ENCODE measurements at regions not wholly inside any gene's neighbourhood (a gene's known extent, or its start where the extent isn't known, plus 50 kb on each side); places are given as distances from the start of the nearest gene placed in this dataset.

DNA sequence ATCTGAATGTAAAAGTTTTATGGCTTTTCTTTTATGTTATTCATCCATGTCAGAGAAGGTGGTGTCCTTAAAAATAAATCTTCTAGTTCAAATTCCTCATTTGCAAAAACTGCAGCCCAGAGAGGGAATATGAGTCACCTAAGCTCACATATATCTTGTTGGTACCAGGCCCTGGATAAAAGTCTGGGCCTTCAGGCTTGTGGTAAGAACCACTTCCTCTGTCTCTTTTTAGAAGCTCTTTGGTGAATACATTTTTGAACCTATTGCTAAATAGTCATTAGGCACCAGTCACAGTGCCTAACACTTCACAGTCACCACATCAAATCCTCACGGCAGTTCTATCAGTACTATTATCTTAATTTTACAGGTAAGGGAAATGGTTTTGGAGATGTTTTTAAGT lies 199.2 kb downstream of the KCNS3 start:
- DNase-seq = no peak
- H3K27ac ChIP-seq = no peak overlapping the region
- no peaks in the 10 kb centered on the region for H3K27me3 ChIP-seq
- intact Hi-C loops (cut with DNase I) = no loop called here
- H3K9me3 ChIP-seq = no peaks in the 10 kb centered on the region
- no peak overlapping the region for H3K4me3 ChIP-seq (replicated peaks in 1 of 3)
- H3K4me1 ChIP-seq = no peaks in the 10 kb centered on the region
- TF ChIP-seq POLR2A (IDR thresholded peaks at IDR 0.05) = no peak
- TF ChIP-seq, protein P1, sequence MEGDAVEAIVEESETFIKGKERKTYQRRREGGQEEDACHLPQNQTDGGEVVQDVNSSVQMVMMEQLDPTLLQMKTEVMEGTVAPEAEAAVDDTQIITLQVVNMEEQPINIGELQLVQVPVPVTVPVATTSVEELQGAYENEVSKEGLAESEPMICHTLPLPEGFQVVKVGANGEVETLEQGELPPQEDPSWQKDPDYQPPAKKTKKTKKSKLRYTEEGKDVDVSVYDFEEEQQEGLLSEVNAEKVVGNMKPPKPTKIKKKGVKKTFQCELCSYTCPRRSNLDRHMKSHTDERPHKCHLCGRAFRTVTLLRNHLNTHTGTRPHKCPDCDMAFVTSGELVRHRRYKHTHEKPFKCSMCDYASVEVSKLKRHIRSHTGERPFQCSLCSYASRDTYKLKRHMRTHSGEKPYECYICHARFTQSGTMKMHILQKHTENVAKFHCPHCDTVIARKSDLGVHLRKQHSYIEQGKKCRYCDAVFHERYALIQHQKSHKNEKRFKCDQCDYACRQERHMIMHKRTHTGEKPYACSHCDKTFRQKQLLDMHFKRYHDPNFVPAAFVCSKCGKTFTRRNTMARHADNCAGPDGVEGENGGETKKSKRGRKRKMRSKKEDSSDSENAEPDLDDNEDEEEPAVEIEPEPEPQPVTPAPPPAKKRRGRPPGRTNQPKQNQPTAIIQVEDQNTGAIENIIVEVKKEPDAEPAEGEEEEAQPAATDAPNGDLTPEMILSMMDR (IDR thresholded peaks at IDR 0.05) = no peak
- no peaks in the 10 kb centered on the region for H3K36me3 ChIP-seq
- 78 to 82% methylated on average over 1 of the region's 1 CpG for WGBS, 2 donors

DNA sequence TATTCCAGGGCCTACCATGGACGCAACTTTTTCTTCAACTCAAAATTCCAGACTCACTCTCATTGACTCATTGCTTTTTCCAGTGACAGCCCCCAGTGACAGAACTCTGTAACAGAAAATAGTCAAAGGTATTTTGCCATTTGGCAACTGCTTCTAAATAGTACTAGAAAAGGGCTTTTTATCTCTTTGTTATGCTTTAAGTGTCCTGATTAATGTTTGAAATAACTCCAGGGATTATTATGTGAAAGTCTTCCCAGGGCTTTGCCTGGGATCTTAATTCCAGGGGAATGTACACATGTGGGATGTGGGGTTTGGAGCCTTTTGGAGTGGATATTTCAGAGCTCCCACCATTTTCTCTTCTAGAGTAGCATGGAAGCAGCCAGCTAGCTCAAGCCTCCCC lies 198.8 kb downstream of the KCNS3 start:
- TF ChIP-seq, protein P1 (IDR thresholded peaks at IDR 0.05) = no peak
- TF ChIP-seq POLR2A (IDR thresholded peaks at IDR 0.05) = no peak
- H3K27ac ChIP-seq = no peak overlapping the region

DNA sequence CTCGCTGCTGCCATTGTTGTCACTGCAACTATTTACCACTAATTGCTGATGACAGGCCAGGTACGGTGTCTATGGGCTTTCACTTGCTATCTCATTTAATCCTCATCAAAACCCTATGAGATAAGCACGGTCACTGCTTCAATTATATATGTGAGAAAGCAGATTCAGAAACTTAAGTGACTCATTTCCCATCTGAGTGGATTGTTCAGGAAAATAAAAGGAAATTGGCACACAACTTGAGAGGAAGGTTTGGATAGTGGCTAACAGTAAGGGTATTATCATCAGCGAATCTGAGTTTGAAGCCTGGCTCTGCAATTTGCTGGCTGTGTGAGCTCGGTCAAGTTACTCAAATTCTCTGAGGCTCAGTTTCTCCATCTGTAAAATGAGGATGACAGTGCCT lies 196.0 kb downstream of the KCNS3 start:
- no peaks in the 10 kb centered on the region for H3K27me3 ChIP-seq
- 80 to 91% methylated on average over 5 of the region's 5 CpGs for WGBS, 2 donors
- H3K9me3 ChIP-seq = no peaks in the 10 kb centered on the region
- TF ChIP-seq POLR2A (IDR thresholded peaks at IDR 0.05) = no peak
- TF ChIP-seq, protein P1 (IDR thresholded peaks at IDR 0.05) = no peak
- no peak for DNase-seq
- no peak overlapping the region for H3K4me3 ChIP-seq (replicated peaks in 1 of 3)
- H3K27ac ChIP-seq = no peak overlapping the region
- intact Hi-C loops (cut with DNase I) = no loop called here
- no peaks in the 10 kb centered on the region for H3K36me3 ChIP-seq
- no peaks in the 10 kb centered on the region for H3K4me1 ChIP-seq

More for the DNA sequence above, 198.8 kb downstream of the KCNS3 start:
- Histone ChIP-seq H3K36me3 (no peaks in the 10 kb centered on the region), H3K4me3 (replicated peaks in 1 of 3) (no peak overlapping the region), H3K9me3 (no peaks in the 10 kb centered on the region), H3K4me1 (no peaks in the 10 kb centered on the region), H3K27me3 (no peaks in the 10 kb centered on the region)
- intact Hi-C loops (cut with DNase I) = no loop called here
- DNase-seq = no peak
- 86 to 91% methylated on average over 1 of the region's 1 CpG for WGBS, 2 donors

DNA sequence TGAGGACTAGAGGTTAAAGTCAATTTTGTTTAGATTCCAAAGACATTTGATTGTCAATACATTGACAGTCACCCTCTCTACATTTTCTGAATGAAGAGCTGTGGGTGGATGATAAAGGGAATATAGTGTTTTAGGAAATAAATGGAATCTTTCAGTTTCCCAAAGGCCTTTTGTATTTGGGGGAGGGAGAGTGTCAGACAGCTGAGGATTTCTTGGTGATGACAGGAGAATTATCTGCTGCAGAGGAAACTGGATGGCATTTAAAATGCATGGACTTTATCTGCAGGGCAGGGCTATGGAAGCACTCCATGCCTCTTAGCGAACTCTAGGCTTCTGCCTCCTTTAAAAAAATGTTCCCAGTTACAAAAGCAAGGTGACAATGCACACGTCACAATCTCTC lies 195.1 kb downstream of the KCNS3 start:
- intact Hi-C loops (cut with DNase I) = no loop called here
- H3K27me3 ChIP-seq = no peaks in the 10 kb centered on the region
- H3K36me3 ChIP-seq = no peaks in the 10 kb centered on the region
- no peak overlapping the region for H3K27ac ChIP-seq
- H3K4me3 ChIP-seq (replicated peaks in 1 of 3) = no peak overlapping the region
- no peak for TF ChIP-seq POLR2A (IDR thresholded peaks at IDR 0.05)
- TF ChIP-seq, protein P1 (IDR thresholded peaks at IDR 0.05) = no peak
- H3K4me1 ChIP-seq = no peaks in the 10 kb centered on the region
- DNase-seq = no peak
- H3K9me3 ChIP-seq = no peaks in the 10 kb centered on the region
- WGBS, 2 donors = 79 to 84% methylated on average over 2 of the region's 2 CpGs

DNA sequence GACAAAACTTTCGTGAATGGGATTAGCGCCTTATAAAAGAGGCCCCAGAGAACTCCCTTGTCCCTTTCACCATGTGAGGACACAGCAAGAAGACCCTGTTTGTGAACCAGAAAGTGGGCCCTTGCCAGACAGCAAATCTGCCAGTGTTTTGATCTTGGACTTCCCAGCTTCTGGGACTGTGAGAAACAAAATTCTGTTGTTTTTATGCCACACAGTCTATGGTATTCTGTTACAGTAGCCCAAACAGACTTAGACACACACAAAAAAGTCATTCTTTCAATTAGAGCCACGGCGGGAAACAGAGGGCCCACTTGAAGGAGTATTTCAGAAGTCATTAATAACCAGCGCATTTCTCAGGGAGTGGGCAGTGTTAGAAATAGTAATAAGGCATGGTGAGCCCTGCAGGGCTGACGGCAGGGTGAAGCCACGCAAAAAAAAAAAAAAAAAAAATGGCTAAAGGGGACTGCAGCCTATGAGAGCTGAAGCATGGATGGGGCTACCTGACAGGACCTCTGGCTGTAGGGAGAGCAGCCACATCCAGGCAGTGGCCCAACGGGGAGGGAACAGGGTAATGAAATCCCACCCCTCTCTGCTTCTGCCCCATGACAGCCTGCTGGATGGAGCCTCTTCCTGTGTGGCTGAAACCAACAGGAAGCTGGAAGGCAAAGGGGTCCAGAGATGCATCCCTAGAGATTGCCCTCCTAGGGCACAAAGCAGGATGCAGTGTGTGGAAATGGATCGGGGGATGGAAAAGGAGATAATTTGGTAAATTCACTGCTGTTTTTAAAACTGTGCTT lies 189.3 kb downstream of the KCNS3 start:
- H3K27me3 ChIP-seq = no peaks in the 10 kb centered on the region
- no peaks in the 10 kb centered on the region for H3K4me1 ChIP-seq
- intact Hi-C loops (cut with DNase I) = no loop called here
- no peaks in the 10 kb centered on the region for H3K36me3 ChIP-seq
- WGBS, 2 donors = 59 to 68% methylated on average over 9 of the region's 9 CpGs
- peak in 1 of 2 donors; percentile 16 for DNase-seq
- H3K4me3 ChIP-seq (replicated peaks in 1 of 3) = no peak overlapping the region
- no peaks in the 10 kb centered on the region for H3K9me3 ChIP-seq
- H3K27ac ChIP-seq = no peak overlapping the region
- TF ChIP-seq, protein P1 (IDR thresholded peaks at IDR 0.05) = no peak
- no peak for TF ChIP-seq POLR2A (IDR thresholded peaks at IDR 0.05)
